Hypothalamus (tissue), 51 donors: ENCODE measurements at regions not wholly inside any gene's neighbourhood (a gene's known extent, or its start where the extent isn't known, plus 50 kb on each side); places are given as distances from the start of the nearest gene placed in this dataset.
"Not testable (repeated sequence)": the region's sequence is repeated elsewhere in the genome, so short reads cannot be mapped to it uniquely, and the experiment has no call there.

Experiments used
- DNase-seq, 51 donors: peaks; one replicate each; lab custom pipeline; 2025; lab: John Stamatoyannopoulos, UW

GRCh38 chr7:91559947-91560346, 295.7 kb downstream of the FZD1 start:
- no peak for DNase-seq

GRCh38 chr7:91564101-91564500, 299.9 kb downstream of the FZD1 start:
- no peak for DNase-seq

GRCh38 chr7:91564541-91564940, 300.3 kb downstream of the FZD1 start:
- no peak for DNase-seq

- peak in 20 of 51 donors; percentile 2 to 47 (median 10) for DNase-seq
These were observed 301.5 kb downstream of the FZD1 start for GRCh38 chr7:91565499-91566401.

GRCh38 chr7:91566402-91566732, 302.1 kb downstream of the FZD1 start:
- DNase-seq: no peak

GRCh38 chr7:91567081-91568012, 303.1 kb downstream of the FZD1 start:
- DNase-seq: peak in 1 of 51 donors; percentile 59

- DNase-seq: no peak
These were observed 303.9 kb downstream of the FZD1 start for GRCh38 chr7:91568138-91568537.

GRCh38 chr7:91569728-91570457, 305.7 kb downstream of the FZD1 start:
- DNase-seq: no peak

- DNase-seq: no peak
These were observed 306.3 kb downstream of the FZD1 start for GRCh38 chr7:91570560-91570959.

- DNase-seq: no peak
These were observed 307.4 kb downstream of the FZD1 start for GRCh38 chr7:91571601-91572000.

GRCh38 chr7:91573405-91573804, 307.1 kb downstream of the MTERF1 start:
- no peak for DNase-seq

GRCh38 chr7:91576459-91576858, 304.0 kb downstream of the MTERF1 start:
- DNase-seq: not testable (repeated sequence)

- DNase-seq: no peak
These were observed 300.7 kb downstream of the MTERF1 start for GRCh38 chr7:91579837-91580236.

GRCh38 chr7:91582799-91583477, 297.6 kb downstream of the MTERF1 start:
- DNase-seq: no peak

GRCh38 chr7:91596287-91596686, 284.2 kb downstream of the MTERF1 start:
- no peak for DNase-seq

GRCh38 chr7:91598791-91599190, 281.7 kb downstream of the MTERF1 start:
- peak in 1 of 51 donors; percentile 3 for DNase-seq

- no peak for DNase-seq
These were observed 280.4 kb downstream of the MTERF1 start for GRCh38 chr7:91600112-91600511.

- no peak for DNase-seq
These were observed 276.8 kb downstream of the MTERF1 start for GRCh38 chr7:91603707-91604106.

- DNase-seq: no peak
These were observed 271.9 kb downstream of the MTERF1 start for GRCh38 chr7:91608606-91609005.

- DNase-seq: no peak
These were observed 271.0 kb downstream of the MTERF1 start for GRCh38 chr7:91609525-91609924.
